ENCODE measurements at regions not wholly inside any gene's neighbourhood (a gene's known extent, or its start where the extent isn't known, plus 50 kb on each side); places are given as distances from the start of the nearest gene placed in this dataset.

DNA sequence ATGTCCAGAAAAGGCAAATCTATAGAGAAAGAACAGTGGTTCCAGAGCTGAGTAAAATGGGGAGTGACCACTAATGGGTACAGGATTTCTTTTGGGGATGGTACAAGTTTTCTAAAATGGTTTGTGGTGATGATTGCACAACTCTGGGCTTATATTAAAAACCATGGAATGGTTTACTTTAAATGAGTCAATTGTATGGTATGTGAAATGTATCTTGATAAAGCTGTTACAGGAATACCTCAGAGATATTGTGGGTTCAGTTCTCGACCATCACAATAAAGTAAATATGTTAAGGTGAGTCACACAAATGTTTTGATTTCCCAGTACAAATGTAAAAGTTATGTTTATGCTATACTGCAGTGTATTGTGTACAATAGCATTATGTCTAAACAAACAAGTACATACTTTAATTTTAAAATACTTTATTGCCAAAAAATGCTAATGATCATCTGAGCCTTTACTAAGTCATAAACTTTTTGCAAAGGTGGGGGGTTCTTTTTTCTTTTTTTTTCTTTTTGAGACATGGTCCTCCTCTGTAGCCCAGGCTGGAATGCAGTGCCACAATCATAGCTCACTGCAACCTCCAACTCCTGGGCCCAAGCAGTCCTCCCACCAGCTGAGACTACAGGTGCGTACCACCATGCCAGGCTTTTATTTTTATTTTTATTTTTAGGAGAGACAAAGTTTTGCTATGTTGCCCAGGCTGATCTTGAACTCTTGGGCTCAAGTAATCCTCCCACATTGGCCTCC lies 65.9 kb downstream of the SHOC1 start:
- Histone ChIP-seq H3K4me3 (ENCODE audit: low read length, poor library complexity, severe bottlenecking) (no peak overlapping the region), H3F3A (ENCODE audit: low read depth) (no peaks in the 10 kb centered on the region), H2AFZ (ENCODE audit: low read length) (no peak overlapping the region), H3K27me3 (ENCODE audit: insufficient read depth, low read length, poor library complexity, severe bottlenecking) (no peaks in the 10 kb centered on the region), H4K20me1 (ENCODE audit: insufficient read depth, low read length, poor library complexity, severe bottlenecking) (no peaks in the 10 kb centered on the region), H3K4me1 (ENCODE audit: insufficient read depth, low read length, poor library complexity, severe bottlenecking) (peaks cover 15% of the 10 kb centered on the region), H3K4me2 (ENCODE audit: low read depth, low read length, poor library complexity, severe bottlenecking) (no peak overlapping the region), H3K36me3 (ENCODE audit: insufficient read depth, low read length) (no peaks in the 10 kb centered on the region), H3K9ac (ENCODE audit: low read depth, low read length, poor library complexity, severe bottlenecking) (no peak overlapping the region), H3K9me3 (ENCODE audit: insufficient read depth, low read depth, low read length) (peaks cover 9% of the 10 kb centered on the region; the same call in 1 of the 2 replicates), H3K79me2 (ENCODE audit: insufficient read depth, low read length) (no peaks in the 10 kb centered on the region), H3K9me2 (replicated peaks; ENCODE audit: low read depth, low read length) (no peaks in the 10 kb centered on the region)
- no peak for TF ChIP-seq EZH2phosphoT487 (IDR thresholded peaks at IDR 0.05; ENCODE audit: borderline replicate concordance)
- TF ChIP-seq, protein P1, sequence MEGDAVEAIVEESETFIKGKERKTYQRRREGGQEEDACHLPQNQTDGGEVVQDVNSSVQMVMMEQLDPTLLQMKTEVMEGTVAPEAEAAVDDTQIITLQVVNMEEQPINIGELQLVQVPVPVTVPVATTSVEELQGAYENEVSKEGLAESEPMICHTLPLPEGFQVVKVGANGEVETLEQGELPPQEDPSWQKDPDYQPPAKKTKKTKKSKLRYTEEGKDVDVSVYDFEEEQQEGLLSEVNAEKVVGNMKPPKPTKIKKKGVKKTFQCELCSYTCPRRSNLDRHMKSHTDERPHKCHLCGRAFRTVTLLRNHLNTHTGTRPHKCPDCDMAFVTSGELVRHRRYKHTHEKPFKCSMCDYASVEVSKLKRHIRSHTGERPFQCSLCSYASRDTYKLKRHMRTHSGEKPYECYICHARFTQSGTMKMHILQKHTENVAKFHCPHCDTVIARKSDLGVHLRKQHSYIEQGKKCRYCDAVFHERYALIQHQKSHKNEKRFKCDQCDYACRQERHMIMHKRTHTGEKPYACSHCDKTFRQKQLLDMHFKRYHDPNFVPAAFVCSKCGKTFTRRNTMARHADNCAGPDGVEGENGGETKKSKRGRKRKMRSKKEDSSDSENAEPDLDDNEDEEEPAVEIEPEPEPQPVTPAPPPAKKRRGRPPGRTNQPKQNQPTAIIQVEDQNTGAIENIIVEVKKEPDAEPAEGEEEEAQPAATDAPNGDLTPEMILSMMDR (conservative IDR thresholded peaks at IDR 0.05; ENCODE audit: low read length): no peak

DNA sequence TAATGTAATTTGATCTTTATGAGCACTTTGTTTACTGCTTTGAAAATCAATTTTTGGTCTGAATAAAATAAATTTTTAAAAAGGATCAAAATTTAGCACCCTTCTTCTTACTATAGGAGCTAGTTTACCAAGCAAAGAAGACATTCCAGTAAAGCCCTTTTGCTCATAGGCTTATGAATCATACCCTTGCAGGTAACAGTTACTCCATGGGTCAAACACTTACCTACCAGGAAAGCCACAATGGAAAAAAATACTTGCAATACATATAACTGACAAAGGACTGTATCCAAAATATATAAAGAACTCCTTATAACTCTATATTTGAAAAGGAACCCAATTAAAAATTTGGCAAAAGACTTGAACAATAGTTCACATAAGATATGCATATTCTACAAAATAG lies 66.6 kb downstream of the SHOC1 start:
- H4K20me1 ChIP-seq (ENCODE audit: insufficient read depth, low read length, poor library complexity, severe bottlenecking): no peaks in the 10 kb centered on the region
- H3K4me2 ChIP-seq (ENCODE audit: low read depth, low read length, poor library complexity, severe bottlenecking): no peak overlapping the region
- no peaks in the 10 kb centered on the region for H3K27me3 ChIP-seq (ENCODE audit: insufficient read depth, low read length, poor library complexity, severe bottlenecking)
- no peak overlapping the region for H3K9ac ChIP-seq (ENCODE audit: low read depth, low read length, poor library complexity, severe bottlenecking)
- no peaks in the 10 kb centered on the region for H3F3A ChIP-seq (ENCODE audit: low read depth)
- no peak overlapping the region for H2AFZ ChIP-seq (ENCODE audit: low read length)
- H3K4me1 ChIP-seq (ENCODE audit: insufficient read depth, low read length, poor library complexity, severe bottlenecking): peaks cover 15% of the 10 kb centered on the region
- H3K9me2 ChIP-seq (replicated peaks; ENCODE audit: low read depth, low read length): no peaks in the 10 kb centered on the region
- H3K79me2 ChIP-seq (ENCODE audit: insufficient read depth, low read length): no peaks in the 10 kb centered on the region
- no peaks in the 10 kb centered on the region for H3K36me3 ChIP-seq (ENCODE audit: insufficient read depth, low read length)
- TF ChIP-seq EZH2phosphoT487 (IDR thresholded peaks at IDR 0.05; ENCODE audit: borderline replicate concordance): no peak
- TF ChIP-seq, protein P1 (conservative IDR thresholded peaks at IDR 0.05; ENCODE audit: low read length): no peak
- H3K9me3 ChIP-seq (ENCODE audit: insufficient read depth, low read depth, low read length): peaks cover 9% of the 10 kb centered on the region; the same call in 1 of the 2 replicates
- H3K4me3 ChIP-seq (ENCODE audit: low read length, poor library complexity, severe bottlenecking): no peak overlapping the region

DNA sequence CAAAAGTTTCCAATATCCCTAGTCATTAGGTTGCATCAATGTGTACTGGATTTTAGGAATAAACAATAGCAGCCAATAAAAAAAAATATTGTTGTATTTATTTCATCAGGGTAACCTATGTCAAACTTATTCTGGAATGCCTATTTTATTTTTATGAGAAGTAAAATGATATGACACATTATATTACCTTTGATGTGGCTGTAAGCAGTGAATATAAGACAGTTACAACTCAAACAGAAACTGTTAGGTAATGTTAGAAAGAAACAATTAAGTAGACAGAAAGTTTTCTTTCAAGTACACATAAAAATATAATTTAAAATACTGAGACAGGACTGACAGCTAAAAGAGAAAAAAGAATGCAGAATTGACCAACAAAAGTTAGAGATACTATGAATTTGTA lies 65.5 kb downstream of the GNG10 start:
- H3K9me3 ChIP-seq (ENCODE audit: insufficient read depth, low read depth, low read length): peaks cover 9% of the 10 kb centered on the region; the same call in 1 of the 2 replicates
- no peaks in the 10 kb centered on the region for H3K79me2 ChIP-seq (ENCODE audit: insufficient read depth, low read length)
- H3K4me1 ChIP-seq (ENCODE audit: insufficient read depth, low read length, poor library complexity, severe bottlenecking): peaks cover 15% of the 10 kb centered on the region
- no peaks in the 10 kb centered on the region for H3K36me3 ChIP-seq (ENCODE audit: insufficient read depth, low read length)
- H3K4me2 ChIP-seq (ENCODE audit: low read depth, low read length, poor library complexity, severe bottlenecking): peak overlapping the region; percentile 19
- H3K4me3 ChIP-seq (ENCODE audit: low read length, poor library complexity, severe bottlenecking): peak overlapping the region; percentile 1
- no peaks in the 10 kb centered on the region for H3K27me3 ChIP-seq (ENCODE audit: insufficient read depth, low read length, poor library complexity, severe bottlenecking)
- no peaks in the 10 kb centered on the region for H4K20me1 ChIP-seq (ENCODE audit: insufficient read depth, low read length, poor library complexity, severe bottlenecking)
- no peaks in the 10 kb centered on the region for H3F3A ChIP-seq (ENCODE audit: low read depth)
- no peak overlapping the region for H2AFZ ChIP-seq (ENCODE audit: low read length)
- no peak overlapping the region for H3K9ac ChIP-seq (ENCODE audit: low read depth, low read length, poor library complexity, severe bottlenecking)
- TF ChIP-seq EZH2phosphoT487 (IDR thresholded peaks at IDR 0.05; ENCODE audit: borderline replicate concordance): no peak
- TF ChIP-seq, protein P1 (conservative IDR thresholded peaks at IDR 0.05; ENCODE audit: low read length): no peak
- no peaks in the 10 kb centered on the region for H3K9me2 ChIP-seq (replicated peaks; ENCODE audit: low read depth, low read length)

Data from Loucy (cell line).